HG03342 (cell line): ENCODE measurements at regions not wholly inside any gene's neighbourhood (a gene's known extent, or its start where the extent isn't known, plus 50 kb on each side); places are given as distances from the start of the nearest gene placed in this dataset.

Experiments
- ATAC-seq: cut with Tn5 transposase; IDR thresholded peaks from one replicate; pipeline ENCODE4 v1.9.1; 2021; ENCODE audit warnings: mild to moderate bottlenecking, moderate library complexity; ENCODE audit not compliant: unreplicated experiment

GRCh38 chr2:40896358-40896757, 444.5 kb upstream of the SLC8A1 start:
- no peak for ATAC-seq

- no peak for ATAC-seq
Observed at GRCh38 chr2:40914666-40915065, 462.8 kb upstream of the SLC8A1 start.

GRCh38 chr2:40915651-40916050, 463.8 kb upstream of the SLC8A1 start:
- no peak for ATAC-seq

GRCh38 chr2:40935349-40935748, 483.5 kb upstream of the SLC8A1 start:
- no peak for ATAC-seq

- no peak for ATAC-seq
Observed at GRCh38 chr2:40937284-40937683, 485.4 kb upstream of the SLC8A1 start.

- ATAC-seq = no peak
Observed at GRCh38 chr2:40953341-40953740, 501.5 kb upstream of the SLC8A1 start.

- ATAC-seq = no peak
Observed at GRCh38 chr2:40955042-40955441, 503.2 kb upstream of the SLC8A1 start.

GRCh38 chr2:40955635-40956034, 503.7 kb upstream of the SLC8A1 start:
- no peak for ATAC-seq

GRCh38 chr2:40957508-40957907, 505.6 kb upstream of the SLC8A1 start:
- ATAC-seq = peak; percentile 61

- ATAC-seq = no peak
Observed at GRCh38 chr2:40962026-40962425, 510.1 kb upstream of the SLC8A1 start.

- no peak for ATAC-seq
Observed at GRCh38 chr2:40964509-40965250, 512.8 kb upstream of the SLC8A1 start.

GRCh38 chr2:40967451-40967850, 515.6 kb upstream of the SLC8A1 start:
- ATAC-seq = no peak

GRCh38 chr2:40975151-40975550, 523.3 kb upstream of the SLC8A1 start:
- no peak for ATAC-seq

GRCh38 chr2:40997362-40997761, 545.5 kb upstream of the SLC8A1 start:
- ATAC-seq = no peak

GRCh38 chr2:41000374-41000773, 548.5 kb upstream of the SLC8A1 start:
- no peak for ATAC-seq

- no peak for ATAC-seq
Observed at GRCh38 chr2:41000906-41001305, 549.0 kb upstream of the SLC8A1 start.

GRCh38 chr2:41004700-41005099, 552.8 kb upstream of the SLC8A1 start:
- no peak for ATAC-seq

- no peak for ATAC-seq
Observed at GRCh38 chr2:41020358-41020757, 568.5 kb upstream of the SLC8A1 start.

GRCh38 chr2:41024816-41025215, 572.9 kb upstream of the SLC8A1 start:
- no peak for ATAC-seq

- ATAC-seq = peak; percentile 83
Observed at GRCh38 chr2:41026613-41027012, 574.7 kb upstream of the SLC8A1 start.

GRCh38 chr2:41027095-41027494, 575.2 kb upstream of the SLC8A1 start:
- no peak for ATAC-seq

GRCh38 chr2:41031282-41031681, 579.4 kb upstream of the SLC8A1 start:
- no peak for ATAC-seq

- no peak for ATAC-seq
Observed at GRCh38 chr2:41032715-41033114, 580.8 kb upstream of the SLC8A1 start.
